ENCODE measurements at regions not wholly inside any gene's neighbourhood (a gene's known extent, or its start where the extent isn't known, plus 50 kb on each side); places are given as distances from the start of the nearest gene placed in this dataset.

DNA sequence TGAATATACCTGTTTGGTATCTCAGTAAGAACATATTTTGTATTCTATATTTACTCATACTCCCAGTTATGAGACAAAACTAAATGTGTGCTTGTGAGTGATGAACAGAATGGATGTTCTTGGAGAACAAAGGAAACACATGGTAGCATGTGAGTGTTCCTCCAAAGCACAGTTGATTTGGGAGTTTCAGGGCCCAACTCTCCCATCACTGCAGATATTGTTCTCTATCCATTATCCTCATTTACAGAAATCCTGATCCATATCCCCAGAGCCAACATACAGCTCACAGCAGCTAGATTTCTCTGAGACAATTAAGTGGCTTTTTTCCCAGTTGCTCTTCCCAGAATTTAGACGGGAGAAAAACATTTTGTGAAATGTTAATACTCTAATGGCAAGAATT lies 75.6 kb upstream of the MAPRE2 start:
- TF ChIP-seq POLR2A (IDR thresholded peaks at IDR 0.05) (no peak), CTCF (IDR thresholded peaks at IDR 0.05) (no peak)

All from esophagus squamous epithelium (tissue), 4 donors.